ENCODE measurements at regions not wholly inside any gene's neighbourhood (a gene's known extent, or its start where the extent isn't known, plus 50 kb on each side); places are given as distances from the start of the nearest gene placed in this dataset.

DNA sequence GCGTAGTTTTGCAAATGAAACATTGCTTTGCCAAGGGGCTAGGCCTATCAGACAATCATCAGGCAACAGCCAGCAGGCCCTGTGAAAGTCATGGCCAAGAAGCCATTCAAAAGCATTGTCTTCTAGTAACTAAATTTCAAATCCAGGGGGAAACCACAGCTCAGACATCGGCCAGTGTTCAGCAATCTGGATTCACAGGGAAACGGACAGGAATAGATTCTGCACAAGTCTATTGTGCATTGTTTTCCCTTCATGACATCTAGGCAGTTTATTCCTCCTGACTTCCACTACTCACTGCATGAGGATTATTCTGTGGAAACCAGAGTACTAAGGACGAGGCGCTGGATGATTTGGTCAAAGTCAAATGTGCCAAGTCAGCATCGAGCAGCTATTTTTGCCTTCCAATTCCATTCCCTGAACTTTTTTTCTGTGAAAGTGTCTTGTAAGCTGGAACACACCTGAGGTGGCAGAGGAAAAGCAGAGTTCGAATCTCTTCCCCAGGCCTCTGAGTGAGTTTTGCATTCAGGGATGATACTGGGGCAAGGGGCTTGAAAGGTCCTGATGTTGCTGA is 75.4 kb downstream of the VCPKMT start:
- no peaks in the 10 kb centered on the region for H3K9me3 ChIP-seq (ENCODE audit: insufficient read depth, low read length)
- H3K4me2 ChIP-seq (ENCODE audit: low read length), result peak overlapping the region; percentile 72
- H3K27me3 ChIP-seq (ENCODE audit: low read depth, low read length), result no peaks in the 10 kb centered on the region
- H3K4me1 ChIP-seq (ENCODE audit: low read length), result peaks cover 67% of the 10 kb centered on the region
- H3K79me2 ChIP-seq (ENCODE audit: low read length), result 0 out of 2 replicates have a peak, but pooled peaks cover 7% of the 10 kb centered on the region
- TF ChIP-seq, protein P1, sequence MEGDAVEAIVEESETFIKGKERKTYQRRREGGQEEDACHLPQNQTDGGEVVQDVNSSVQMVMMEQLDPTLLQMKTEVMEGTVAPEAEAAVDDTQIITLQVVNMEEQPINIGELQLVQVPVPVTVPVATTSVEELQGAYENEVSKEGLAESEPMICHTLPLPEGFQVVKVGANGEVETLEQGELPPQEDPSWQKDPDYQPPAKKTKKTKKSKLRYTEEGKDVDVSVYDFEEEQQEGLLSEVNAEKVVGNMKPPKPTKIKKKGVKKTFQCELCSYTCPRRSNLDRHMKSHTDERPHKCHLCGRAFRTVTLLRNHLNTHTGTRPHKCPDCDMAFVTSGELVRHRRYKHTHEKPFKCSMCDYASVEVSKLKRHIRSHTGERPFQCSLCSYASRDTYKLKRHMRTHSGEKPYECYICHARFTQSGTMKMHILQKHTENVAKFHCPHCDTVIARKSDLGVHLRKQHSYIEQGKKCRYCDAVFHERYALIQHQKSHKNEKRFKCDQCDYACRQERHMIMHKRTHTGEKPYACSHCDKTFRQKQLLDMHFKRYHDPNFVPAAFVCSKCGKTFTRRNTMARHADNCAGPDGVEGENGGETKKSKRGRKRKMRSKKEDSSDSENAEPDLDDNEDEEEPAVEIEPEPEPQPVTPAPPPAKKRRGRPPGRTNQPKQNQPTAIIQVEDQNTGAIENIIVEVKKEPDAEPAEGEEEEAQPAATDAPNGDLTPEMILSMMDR (IDR thresholded peaks at IDR 0.05; ENCODE audit: low read depth, low read length), result no peak
- TF ChIP-seq EZH2phosphoT487 (IDR thresholded peaks at IDR 0.05; ENCODE audit: low read depth), result no peak
- 0 out of 2 replicates have a peak overlapping the region, but pooled peaks have one; percentile 15 for H2AFZ ChIP-seq (ENCODE audit: low read depth, low read length)
- H3K36me3 ChIP-seq (replicated peaks; ENCODE audit: low read depth, low read length), result peaks cover 21% of the 10 kb centered on the region
- peak overlapping the region; percentile 55 for H3K4me3 ChIP-seq (ENCODE audit: low read length)
- peak overlapping the region; percentile 98 for H3K27ac ChIP-seq (ENCODE audit: low read length)
- no peaks in the 10 kb centered on the region for H4K20me1 ChIP-seq (ENCODE audit: insufficient read depth, low read length)
- peak overlapping the region; percentile 83 for H3K9ac ChIP-seq (ENCODE audit: low read length)

DNA sequence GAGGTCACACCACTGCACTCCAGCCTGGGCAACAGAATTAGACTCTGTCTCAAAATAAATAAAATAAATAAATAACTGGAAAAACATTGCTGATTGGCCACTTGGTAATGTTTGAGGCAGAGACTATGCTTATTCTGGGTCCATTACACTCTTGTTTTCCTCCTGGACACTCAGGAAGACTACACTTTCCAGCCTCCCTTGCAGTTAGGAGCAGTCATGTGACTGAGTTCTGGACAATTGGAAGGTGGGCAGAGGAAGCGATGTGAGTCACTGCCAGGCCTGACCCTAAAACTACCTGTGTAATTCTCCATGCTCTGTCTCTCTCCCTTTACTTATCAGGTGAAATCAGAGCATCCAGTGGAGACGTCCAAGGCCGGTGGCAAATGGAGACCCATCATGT is 74.4 kb downstream of the VCPKMT start:
- no peak overlapping the region for H2AFZ ChIP-seq (ENCODE audit: low read depth, low read length)
- H3K9me3 ChIP-seq (ENCODE audit: insufficient read depth, low read length), result no peaks in the 10 kb centered on the region
- H3K4me3 ChIP-seq (ENCODE audit: low read length), result no peak overlapping the region
- H3K36me3 ChIP-seq (replicated peaks; ENCODE audit: low read depth, low read length), result peaks cover 12% of the 10 kb centered on the region
- TF ChIP-seq, protein P1 (IDR thresholded peaks at IDR 0.05; ENCODE audit: low read depth, low read length), result no peak
- no peak for TF ChIP-seq EZH2phosphoT487 (IDR thresholded peaks at IDR 0.05; ENCODE audit: low read depth)
- H3K27me3 ChIP-seq (ENCODE audit: low read depth, low read length), result no peaks in the 10 kb centered on the region
- peaks cover 68% of the 10 kb centered on the region for H3K4me1 ChIP-seq (ENCODE audit: low read length)
- no peak overlapping the region for H3K4me2 ChIP-seq (ENCODE audit: low read length)
- H4K20me1 ChIP-seq (ENCODE audit: insufficient read depth, low read length), result no peaks in the 10 kb centered on the region
- H3K9ac ChIP-seq (ENCODE audit: low read length), result no peak overlapping the region
- no peak overlapping the region for H3K27ac ChIP-seq (ENCODE audit: low read length)
- H3K79me2 ChIP-seq (ENCODE audit: low read length), result 0 out of 2 replicates have a peak, but pooled peaks cover 7% of the 10 kb centered on the region

DNA sequence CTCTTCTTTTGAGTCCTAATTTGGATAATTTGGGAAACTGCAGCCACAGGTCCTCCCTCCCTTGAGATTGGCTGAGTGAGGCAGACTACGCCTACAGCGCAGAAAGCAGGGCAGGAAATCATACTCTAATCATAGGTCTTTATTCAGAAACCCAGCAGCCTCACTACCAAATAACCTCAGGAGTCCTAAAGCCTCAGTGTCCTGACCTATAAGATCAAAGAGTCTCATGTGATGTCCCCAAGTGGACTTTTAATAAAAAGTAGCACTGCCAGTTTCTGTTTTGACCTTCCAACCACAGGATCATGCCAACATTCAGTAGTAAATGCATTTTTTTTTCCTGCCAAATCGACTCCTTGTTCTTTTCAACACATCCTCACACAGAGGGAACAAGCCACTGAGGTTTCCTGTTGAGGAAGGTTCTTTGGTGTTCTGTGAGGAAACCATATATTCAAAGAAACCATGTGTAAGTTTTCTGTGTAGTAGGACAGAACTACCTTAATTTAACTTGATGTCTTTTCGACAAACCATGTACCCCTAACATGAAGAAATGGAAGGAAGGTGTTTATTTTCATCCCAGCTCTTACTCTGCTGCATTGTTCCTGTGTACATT is 72.2 kb downstream of the VCPKMT start:
- no peaks in the 10 kb centered on the region for H3K27me3 ChIP-seq (ENCODE audit: low read depth, low read length)
- H3K4me1 ChIP-seq (ENCODE audit: low read length), result peaks cover 57% of the 10 kb centered on the region
- peak overlapping the region; percentile 63; the same call in 1 of the 2 replicates for H2AFZ ChIP-seq (ENCODE audit: low read depth, low read length)
- no peaks in the 10 kb centered on the region for H4K20me1 ChIP-seq (ENCODE audit: insufficient read depth, low read length)
- H3K79me2 ChIP-seq (ENCODE audit: low read length), result 0 out of 2 replicates have a peak, but pooled peaks cover 7% of the 10 kb centered on the region
- H3K9ac ChIP-seq (ENCODE audit: low read length), result no peak overlapping the region; the same call in 1 of the 2 replicates
- H3K27ac ChIP-seq (ENCODE audit: low read length), result no peak overlapping the region; the same call in 1 of the 2 replicates
- no peaks in the 10 kb centered on the region for H3K9me3 ChIP-seq (ENCODE audit: insufficient read depth, low read length)
- H3K36me3 ChIP-seq (replicated peaks; ENCODE audit: low read depth, low read length), result peaks cover 8% of the 10 kb centered on the region
- no peak overlapping the region for H3K4me3 ChIP-seq (ENCODE audit: low read length)
- no peak overlapping the region for H3K4me2 ChIP-seq (ENCODE audit: low read length)
- TF ChIP-seq EZH2phosphoT487 (IDR thresholded peaks at IDR 0.05; ENCODE audit: low read depth), result no peak
- TF ChIP-seq, protein P1 (IDR thresholded peaks at IDR 0.05; ENCODE audit: low read depth, low read length), result no peak

DNA sequence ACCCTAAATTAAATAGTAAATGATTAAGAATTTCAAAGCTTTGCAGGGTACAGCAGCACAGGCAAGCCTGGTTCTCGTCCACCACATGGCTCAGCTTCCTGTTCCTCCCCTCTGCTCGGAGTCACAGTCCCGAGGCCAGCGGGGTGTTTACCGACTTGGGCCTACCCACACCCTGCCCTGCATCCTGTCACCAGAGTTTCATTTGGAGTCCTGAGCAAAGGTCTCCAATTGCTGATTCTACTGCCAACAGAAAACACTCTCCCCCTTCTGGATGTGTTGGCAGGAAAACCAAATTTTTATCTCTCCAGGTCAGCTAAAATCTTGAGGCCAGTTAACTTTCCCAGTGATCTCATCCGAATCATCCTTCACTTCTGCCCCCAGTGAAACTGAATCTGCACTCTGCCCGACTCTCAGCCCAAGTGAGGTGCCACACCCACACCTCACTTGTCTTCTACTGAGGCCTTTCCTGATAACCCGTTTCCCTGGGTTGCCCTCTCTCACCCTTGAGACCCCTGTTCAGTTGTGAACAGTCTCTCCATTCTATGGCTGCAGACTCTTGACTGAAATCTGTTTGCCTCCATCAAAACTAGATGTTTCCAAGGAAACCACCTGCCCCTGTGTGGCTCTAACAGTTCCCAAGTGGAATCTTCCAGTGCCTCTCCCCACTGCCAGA is 71.2 kb downstream of the VCPKMT start:
- peaks cover 46% of the 10 kb centered on the region for H3K4me1 ChIP-seq (ENCODE audit: low read length)
- no peak overlapping the region for H3K4me3 ChIP-seq (ENCODE audit: low read length)
- no peaks in the 10 kb centered on the region for H3K27me3 ChIP-seq (ENCODE audit: low read depth, low read length)
- H2AFZ ChIP-seq (ENCODE audit: low read depth, low read length), result peak overlapping the region; percentile 62; the same call in 1 of the 2 replicates
- H3K27ac ChIP-seq (ENCODE audit: low read length), result no peak overlapping the region
- no peaks in the 10 kb centered on the region for H3K9me3 ChIP-seq (ENCODE audit: insufficient read depth, low read length)
- no peak for TF ChIP-seq EZH2phosphoT487 (IDR thresholded peaks at IDR 0.05; ENCODE audit: low read depth)
- TF ChIP-seq, protein P1 (IDR thresholded peaks at IDR 0.05; ENCODE audit: low read depth, low read length), result no peak
- no peak overlapping the region; the same call in 1 of the 2 replicates for H3K9ac ChIP-seq (ENCODE audit: low read length)
- 0 out of 2 replicates have a peak, but pooled peaks cover 1% of the 10 kb centered on the region for H3K79me2 ChIP-seq (ENCODE audit: low read length)
- H3K36me3 ChIP-seq (replicated peaks; ENCODE audit: low read depth, low read length), result peaks cover 8% of the 10 kb centered on the region
- H4K20me1 ChIP-seq (ENCODE audit: insufficient read depth, low read length), result no peaks in the 10 kb centered on the region
- no peak overlapping the region for H3K4me2 ChIP-seq (ENCODE audit: low read length)
